Activated CD8-positive, alpha-beta T cell treated with anti-CD3 and anti-CD28 coated beads for 36 hours (primary cell): ENCODE measurements at regions not wholly inside any gene's neighbourhood (a gene's known extent, or its start where the extent isn't known, plus 50 kb on each side); places are given as distances from the start of the nearest gene placed in this dataset.

Source experiments
- ATAC-seq: fragments of 200-7000 bp; cut with Tn5 transposase; one replicate; pipeline ENCODE4 v1.10.0; 2021; ENCODE audit warnings: mild to moderate bottlenecking, moderate library complexity
- CTCF ChIA-PET: fragments of 350-600 bp; sonication (Branson Sonifier 250); formaldehyde crosslinking; loops from one replicate; lab custom pipeline; 2021; ENCODE audit warnings: antibody characterized with exemption; lab: Charles Lee
- POLR2A ChIA-PET: fragments of 350-600 bp; sonication (Branson Sonifier 250); formaldehyde crosslinking; loops from one replicate; lab custom pipeline; 2021; ENCODE audit warnings: antibody characterized with exemption; lab: Charles Lee
- DNase-seq: peaks from one replicate; pipeline ENCODE4 v3.0.0-alpha.2; 2020
- H3K27ac Mint-ChIP-seq: one replicate; pipeline ENCODE4 v1.8.0; 2021; ENCODE audit warnings: mild to moderate bottlenecking, mixed read lengths
- H3K27me3 Mint-ChIP-seq: one replicate; pipeline ENCODE4 v1.8.0; 2021; ENCODE audit warnings: mixed read lengths
- H3K36me3 Mint-ChIP-seq: one replicate; pipeline ENCODE4 v1.8.0; 2021; ENCODE audit warnings: low read depth, mixed read lengths
- H3K4me1 Mint-ChIP-seq: one replicate; pipeline ENCODE4 v1.8.0; 2021; ENCODE audit warnings: low read depth, mixed read lengths
- H3K4me3 Mint-ChIP-seq: one replicate; pipeline ENCODE4 v1.8.0; 2021; ENCODE audit warnings: mild to moderate bottlenecking, moderate library complexity, mixed read lengths
- H3K9me3 Mint-ChIP-seq: one replicate; pipeline ENCODE4 v1.8.0; 2021; ENCODE audit warnings: mixed read lengths
- CTCF ChIP-seq: fragments of 200-600 bp; IDR thresholded peaks from one replicate; pipeline ENCODE4 v1.8.0; 2022; ENCODE audit warnings: antibody characterized with exemption, mild to moderate bottlenecking
- intact Hi-C: fragments of 100-400 bp; cut with micrococcal nuclease; formaldehyde crosslinking; loops from one replicate; pipeline ENCODE4 v1.10.0; 2022

- Mint-ChIP-seq H3K4me3 (no peak overlapping the region), H3K36me3 (no peaks in the 10 kb centered on the region), H3K27me3 (no peaks in the 10 kb centered on the region), H3K4me1 (no peaks in the 10 kb centered on the region), H3K9me3 (no peaks in the 10 kb centered on the region), H3K27ac (no peak overlapping the region)
- ATAC-seq, result no peak
- no peak for DNase-seq
- ChIA-PET POLR2A (no interaction called here), CTCF (no interaction called here)
- TF ChIP-seq CTCF, result no peak
- intact Hi-C loops, result no loop called here
Measured at GRCh38 chr3:117443014-117443413, 733.4 kb downstream of the TUSC7 start.

GRCh38 chr3:117444175-117444574, 734.6 kb downstream of the TUSC7 start:
- ChIA-PET CTCF (no interaction called here), POLR2A (no interaction called here)
- ATAC-seq (no peak), DNase-seq (no peak)
- no peak for TF ChIP-seq CTCF
- H3K27me3 Mint-ChIP-seq, result no peaks in the 10 kb centered on the region
- H3K36me3 Mint-ChIP-seq, result no peaks in the 10 kb centered on the region
- H3K4me1 Mint-ChIP-seq, result no peaks in the 10 kb centered on the region
- no peak overlapping the region for H3K4me3 Mint-ChIP-seq
- intact Hi-C loops, result no loop called here
- H3K27ac Mint-ChIP-seq, result no peak overlapping the region
- no peaks in the 10 kb centered on the region for H3K9me3 Mint-ChIP-seq

GRCh38 chr3:117447419-117447818, 737.8 kb downstream of the TUSC7 start:
- Mint-ChIP-seq H3K36me3 (no peaks in the 10 kb centered on the region), H3K4me1 (no peaks in the 10 kb centered on the region), H3K4me3 (no peak overlapping the region), H3K27me3 (no peaks in the 10 kb centered on the region), H3K9me3 (no peaks in the 10 kb centered on the region), H3K27ac (no peak overlapping the region)
- no peak for DNase-seq
- no peak for ATAC-seq
- no peak for TF ChIP-seq CTCF
- ChIA-PET CTCF (no interaction called here), POLR2A (no interaction called here)
- intact Hi-C loops, result no loop called here

- Mint-ChIP-seq H3K27me3 (no peaks in the 10 kb centered on the region), H3K9me3 (no peaks in the 10 kb centered on the region), H3K27ac (no peak overlapping the region), H3K4me3 (no peak overlapping the region), H3K36me3 (no peaks in the 10 kb centered on the region), H3K4me1 (no peaks in the 10 kb centered on the region)
- CTCF ChIA-PET, result no interaction called here
- POLR2A ChIA-PET, result no interaction called here
- no peak for ATAC-seq
- no peak for TF ChIP-seq CTCF
- intact Hi-C loops, result no loop called here
- no peak for DNase-seq
Measured at GRCh38 chr3:117450026-117450425, 740.4 kb downstream of the TUSC7 start.

- ATAC-seq (no peak), DNase-seq (no peak)
- Mint-ChIP-seq H3K27ac (no peak overlapping the region), H3K27me3 (no peaks in the 10 kb centered on the region), H3K4me1 (no peaks in the 10 kb centered on the region), H3K36me3 (no peaks in the 10 kb centered on the region), H3K9me3 (no peaks in the 10 kb centered on the region), H3K4me3 (no peak overlapping the region)
- CTCF ChIA-PET, result interaction anchor here (0.6 kb wide), 1 partner anchor 43 kb away, joined by 3 read pairs; no protein-coding TSS in a partner anchor
- intact Hi-C loops, result no loop called here
- POLR2A ChIA-PET, result no interaction called here
- no peak for TF ChIP-seq CTCF
Measured at GRCh38 chr3:117454254-117454653, 744.7 kb downstream of the TUSC7 start.
